Loucy (cell line): ENCODE measurements at regions not wholly inside any gene's neighbourhood (a gene's known extent, or its start where the extent isn't known, plus 50 kb on each side); places are given as distances from the start of the nearest gene placed in this dataset.

ENCODE experiments used
- CTCF ChIP-seq: fragments of 200-600 bp; sonication (generic); conservative IDR thresholded peaks from 2 replicates; pipeline ENCODE4 v1.5.1; 2014; ENCODE audit warnings: mild to moderate bottlenecking, antibody characterized with exemption, low read length
- EZH2phosphoT487 ChIP-seq: fragments of 200-600 bp; IDR thresholded peaks from 2 replicates; pipeline ENCODE4 v1.6.1; 2018; ENCODE audit warnings: antibody characterized with exemption, mild to moderate bottlenecking, moderate library complexity, borderline replicate concordance

GRCh38 chr18:45363196-45363595 lies 252.1 kb upstream of the SLC14A2 start:
- TF ChIP-seq CTCF = no peak
- no peak for TF ChIP-seq EZH2phosphoT487
